ENCODE measurements at regions not wholly inside any gene's neighbourhood (a gene's known extent, or its start where the extent isn't known, plus 50 kb on each side); places are given as distances from the start of the nearest gene placed in this dataset.

DNA sequence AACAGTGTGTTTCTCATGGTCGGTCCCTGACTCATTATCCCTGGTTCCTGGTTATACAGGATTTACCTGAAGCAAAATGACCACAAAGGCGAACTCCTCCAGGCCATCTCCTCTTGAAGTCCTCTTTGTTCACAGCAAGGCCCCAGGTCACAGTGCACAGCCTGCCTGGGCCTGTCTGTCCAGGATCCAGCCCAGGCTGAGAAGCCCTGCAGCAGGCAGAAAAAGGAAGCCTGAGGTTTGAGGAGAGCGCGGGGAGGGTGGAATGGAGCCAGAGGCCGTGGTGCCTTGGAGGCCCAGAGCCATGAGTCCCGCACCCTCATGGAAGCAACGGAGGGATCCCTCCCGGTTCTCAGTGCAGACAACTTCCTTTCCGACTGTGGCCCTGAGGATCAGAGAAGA, 136.8 kb upstream of the IRF2BP2 start:
- no peak for DNase-seq

GRCh38 chr1:234745844-234746797, 136.1 kb upstream of the IRF2BP2 start:
- peak; percentile 87 for DNase-seq

GRCh38 chr1:234745276-234745675, 135.3 kb upstream of the IRF2BP2 start:
- DNase-seq, result peak; percentile 46

DNA sequence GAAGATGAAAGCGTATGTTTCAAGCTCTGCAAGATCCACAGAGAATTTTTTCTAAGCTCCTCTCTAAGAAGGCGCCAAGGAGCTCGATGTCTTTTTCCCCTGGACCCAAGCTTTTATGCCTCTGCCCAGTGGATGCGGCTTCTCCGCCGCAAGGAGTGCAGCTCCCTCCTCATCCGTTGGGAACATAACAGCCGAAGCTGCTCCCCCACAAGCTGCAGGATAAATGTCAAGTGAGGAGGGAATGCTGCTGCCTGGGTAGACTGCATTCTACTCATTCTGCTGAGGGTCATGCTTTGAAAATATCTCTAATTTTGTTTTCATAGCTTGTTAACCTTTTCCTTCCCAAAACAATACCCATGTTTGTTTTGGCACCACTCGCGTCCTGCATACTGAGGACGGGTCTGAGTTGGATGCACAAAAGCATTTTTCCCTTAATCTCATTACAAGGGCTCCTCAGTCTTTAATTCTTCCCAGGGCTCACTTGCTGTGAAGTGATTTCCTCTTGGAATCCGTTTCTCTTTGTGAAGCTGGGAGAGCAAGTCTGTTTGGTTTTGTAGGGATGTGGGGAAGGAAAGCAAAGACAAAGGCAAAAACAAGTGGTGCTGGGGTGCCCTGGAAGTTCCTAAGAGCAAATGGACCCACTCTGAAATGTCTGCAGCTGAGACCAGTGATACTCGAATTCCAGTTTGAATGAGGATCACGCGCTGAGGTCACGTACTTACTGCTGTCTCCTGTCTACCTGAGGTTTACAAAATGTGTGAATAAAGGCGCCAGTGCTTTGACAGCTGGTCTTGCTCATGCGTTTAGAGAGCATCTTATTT, 134.0 kb upstream of the IRF2BP2 start:
- DNase-seq, result peak; percentile 96

GRCh38 chr1:234742622-234743021, 132.6 kb upstream of the IRF2BP2 start:
- no peak for DNase-seq

- peak; percentile 96 for DNase-seq
Measured at GRCh38 chr1:234737967-234738314, 128.0 kb upstream of the IRF2BP2 start.

DNA sequence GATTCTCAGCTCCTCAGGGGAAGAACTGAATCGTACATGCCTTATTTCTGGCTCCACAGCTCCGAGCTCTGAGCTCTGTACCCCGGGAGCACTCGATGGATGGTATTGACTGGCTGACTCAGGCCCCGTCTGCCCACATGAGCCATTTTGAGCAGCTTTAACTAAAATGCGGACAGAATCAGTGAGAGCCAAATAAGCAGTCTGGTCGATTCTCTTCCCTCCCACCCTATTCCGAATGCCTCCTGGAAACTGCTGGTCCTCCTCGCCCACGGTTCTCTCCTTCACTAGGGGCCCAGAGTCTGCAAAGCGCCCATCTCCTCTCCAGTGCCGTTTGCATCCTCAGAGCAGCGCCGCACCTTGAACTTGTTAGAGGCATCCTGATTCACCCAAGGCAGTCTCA, 125.9 kb upstream of the IRF2BP2 start:
- DNase-seq, result no peak

- DNase-seq, result no peak
Measured at GRCh38 chr1:234735476-234735875, 125.5 kb upstream of the IRF2BP2 start.

DNA sequence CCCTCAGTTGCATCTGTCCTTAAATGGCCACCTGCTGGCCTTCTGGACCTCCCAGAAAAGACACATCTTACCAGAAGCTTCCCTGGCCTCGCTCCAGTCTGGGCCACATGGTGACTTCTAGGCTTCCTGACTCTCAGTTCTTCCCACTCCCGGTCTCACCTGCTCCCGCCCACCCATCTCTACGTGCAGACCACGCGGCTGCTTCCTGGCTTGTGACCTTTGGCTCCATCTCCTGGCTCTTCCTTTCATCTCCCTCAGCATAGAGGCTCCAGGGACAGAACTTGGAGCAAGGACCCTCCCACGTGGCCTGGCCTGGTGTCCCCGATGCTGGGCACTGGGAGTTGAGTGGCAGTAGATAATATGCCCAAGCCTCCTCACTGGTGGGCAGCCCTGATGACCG, 124.9 kb upstream of the IRF2BP2 start:
- no peak for DNase-seq

GRCh38 chr1:234734412-234734835, 124.4 kb upstream of the IRF2BP2 start:
- DNase-seq, result no peak

GRCh38 chr1:234733427-234733826, 123.4 kb upstream of the IRF2BP2 start:
- DNase-seq, result no peak

DNA sequence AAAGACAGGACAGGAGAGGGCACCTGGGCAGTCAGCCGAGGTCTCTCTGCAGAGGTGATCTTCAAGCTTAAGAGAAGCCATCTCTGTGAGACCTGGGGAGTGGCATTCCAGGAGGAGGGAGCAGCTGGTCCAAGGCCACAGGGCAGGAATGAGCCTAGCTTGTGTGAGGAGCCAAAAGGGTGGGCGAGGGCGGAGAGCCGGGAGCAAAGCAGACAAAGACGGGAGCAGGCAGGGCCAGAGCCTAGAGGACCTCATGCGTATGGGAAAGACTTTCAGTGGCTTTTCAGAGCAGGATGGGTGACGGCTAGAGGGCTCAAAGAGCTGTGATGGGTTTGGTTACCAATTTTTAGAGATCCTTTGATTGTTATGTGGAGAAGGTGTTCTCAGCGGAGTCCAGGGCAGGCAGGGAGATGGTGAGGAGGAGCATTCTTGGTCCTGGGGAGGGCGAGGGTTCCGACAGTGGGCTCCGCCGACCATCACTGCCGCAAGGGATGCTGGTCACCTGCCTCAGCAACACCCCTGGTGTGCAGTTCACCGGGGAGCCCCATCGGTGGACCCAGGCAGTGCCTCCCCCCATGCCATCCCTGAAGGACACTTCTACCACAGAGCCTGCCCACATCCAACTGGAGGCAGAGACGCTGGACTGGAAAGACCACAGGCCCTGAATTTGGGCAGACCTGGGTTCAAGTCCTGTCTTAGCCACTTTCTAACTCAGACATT, 122.9 kb upstream of the IRF2BP2 start:
- DNase-seq, result no peak

GRCh38 chr1:234732260-234732659, 122.3 kb upstream of the IRF2BP2 start:
- no peak for DNase-seq

- no peak for DNase-seq
Measured at GRCh38 chr1:234731569-234732085, 121.6 kb upstream of the IRF2BP2 start.

DNA sequence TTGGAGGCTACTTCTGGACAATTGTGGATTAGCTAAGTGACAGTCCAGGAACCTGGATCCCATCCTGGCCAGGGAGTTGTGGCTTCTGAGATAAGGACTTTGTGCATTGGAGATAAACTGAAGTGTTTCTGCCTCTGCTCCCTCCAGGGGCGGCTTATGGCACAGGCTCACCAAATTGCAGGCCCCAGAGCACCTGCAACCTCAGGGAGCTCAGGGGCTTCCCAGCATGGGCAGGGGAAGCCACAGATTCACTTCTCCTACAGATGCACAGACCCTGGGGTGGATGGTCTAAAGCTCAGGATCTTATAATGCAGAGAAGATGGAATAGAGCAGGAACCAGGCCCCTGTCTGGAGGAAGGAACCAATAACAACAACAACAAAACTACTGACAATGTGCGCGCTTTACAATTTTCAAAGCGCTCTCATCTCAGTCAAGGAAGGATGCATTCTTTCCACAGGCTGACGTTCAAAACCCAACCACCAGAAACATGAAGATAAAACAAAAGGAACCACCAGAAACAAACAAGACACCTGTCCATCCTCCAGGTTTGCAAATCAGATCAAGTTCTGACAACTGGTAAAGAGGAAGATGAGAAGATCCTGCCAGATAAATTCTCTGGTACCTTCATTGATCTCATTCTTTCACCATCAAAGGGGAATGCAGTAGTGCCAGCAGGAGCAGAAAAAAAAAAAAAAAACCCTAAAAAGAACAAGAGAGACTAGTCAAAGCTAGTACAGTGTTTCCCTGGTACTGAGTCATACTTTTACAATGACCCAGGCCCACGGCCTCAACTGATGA, 121.0 kb upstream of the IRF2BP2 start:
- no peak for DNase-seq

DNA sequence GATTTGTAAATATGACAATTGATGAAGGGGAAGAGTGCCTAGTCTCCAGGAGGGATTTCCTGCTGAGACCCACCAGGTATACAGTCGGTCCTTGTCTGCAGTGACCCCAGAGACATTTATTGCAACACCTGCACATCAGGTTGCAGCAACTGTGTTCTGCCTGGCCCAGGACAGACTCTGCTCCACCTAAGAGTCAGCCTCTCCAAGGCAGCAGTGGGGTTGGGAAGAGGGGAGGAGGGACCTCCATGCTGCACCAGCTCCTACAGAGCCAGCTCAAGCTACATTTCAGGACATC, 120.4 kb upstream of the IRF2BP2 start:
- no peak for DNase-seq

DNA sequence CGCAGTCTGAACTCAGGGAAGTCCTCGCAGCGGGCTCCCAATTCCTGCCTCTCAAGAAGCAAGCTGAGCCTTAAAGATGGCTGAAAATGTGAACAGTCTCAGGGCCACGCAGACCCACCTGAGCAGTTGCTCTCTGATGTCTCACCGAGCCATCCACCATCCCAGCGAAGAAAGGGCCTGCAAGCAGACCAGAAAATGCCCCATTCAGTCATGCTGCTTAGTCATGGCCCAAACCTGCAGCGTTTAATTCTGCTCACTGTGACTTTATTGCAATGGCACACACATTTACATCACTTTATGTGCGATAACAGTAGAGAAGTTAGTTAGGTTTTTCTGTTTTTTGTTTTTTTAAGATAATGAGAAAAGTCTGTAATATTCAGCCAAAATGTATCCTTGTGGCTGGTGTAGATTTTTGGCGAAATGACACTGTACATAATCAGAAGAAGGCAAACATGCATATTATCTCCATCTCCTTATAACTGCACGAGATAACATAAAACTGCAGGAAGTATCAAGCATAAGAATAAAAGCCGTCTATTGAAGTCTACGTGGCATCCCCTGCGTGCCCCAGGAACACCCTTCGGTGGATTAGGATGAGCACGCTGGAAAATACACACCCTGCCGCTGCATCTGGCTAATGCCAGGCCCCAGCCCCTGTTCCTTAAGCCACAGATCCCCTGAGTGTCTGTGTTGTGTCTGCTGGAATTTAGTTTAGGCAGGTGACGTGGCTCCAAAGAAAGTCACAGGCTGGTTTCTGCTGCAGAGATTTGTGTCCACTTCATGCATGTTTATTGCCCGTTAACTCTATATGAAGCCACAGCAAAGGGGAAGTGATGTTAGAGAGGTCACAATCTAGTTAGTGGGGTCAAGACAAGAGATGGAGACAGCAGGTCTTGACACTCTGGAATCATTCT, 119.8 kb upstream of the IRF2BP2 start:
- no peak for DNase-seq

DNA sequence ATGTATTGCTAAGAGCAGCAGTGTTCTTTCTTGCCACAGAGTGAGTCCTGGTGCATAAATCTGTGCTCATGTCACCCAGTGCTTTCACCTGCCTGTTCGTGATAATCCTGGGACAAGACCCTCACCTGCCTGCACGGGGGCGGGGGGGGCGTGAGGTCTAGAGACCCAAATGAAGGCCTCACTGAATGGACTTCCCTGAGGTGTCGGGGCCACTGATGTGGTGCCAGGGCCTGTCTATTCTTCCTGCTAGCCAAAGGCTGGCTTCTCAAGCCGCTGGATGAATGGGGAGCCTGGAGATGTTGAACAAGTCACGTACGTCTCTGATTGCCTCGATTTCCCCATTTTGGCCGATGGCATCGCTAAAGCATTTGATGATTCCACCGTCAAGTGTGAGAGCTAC, 118.8 kb upstream of the IRF2BP2 start:
- no peak for DNase-seq

DNA sequence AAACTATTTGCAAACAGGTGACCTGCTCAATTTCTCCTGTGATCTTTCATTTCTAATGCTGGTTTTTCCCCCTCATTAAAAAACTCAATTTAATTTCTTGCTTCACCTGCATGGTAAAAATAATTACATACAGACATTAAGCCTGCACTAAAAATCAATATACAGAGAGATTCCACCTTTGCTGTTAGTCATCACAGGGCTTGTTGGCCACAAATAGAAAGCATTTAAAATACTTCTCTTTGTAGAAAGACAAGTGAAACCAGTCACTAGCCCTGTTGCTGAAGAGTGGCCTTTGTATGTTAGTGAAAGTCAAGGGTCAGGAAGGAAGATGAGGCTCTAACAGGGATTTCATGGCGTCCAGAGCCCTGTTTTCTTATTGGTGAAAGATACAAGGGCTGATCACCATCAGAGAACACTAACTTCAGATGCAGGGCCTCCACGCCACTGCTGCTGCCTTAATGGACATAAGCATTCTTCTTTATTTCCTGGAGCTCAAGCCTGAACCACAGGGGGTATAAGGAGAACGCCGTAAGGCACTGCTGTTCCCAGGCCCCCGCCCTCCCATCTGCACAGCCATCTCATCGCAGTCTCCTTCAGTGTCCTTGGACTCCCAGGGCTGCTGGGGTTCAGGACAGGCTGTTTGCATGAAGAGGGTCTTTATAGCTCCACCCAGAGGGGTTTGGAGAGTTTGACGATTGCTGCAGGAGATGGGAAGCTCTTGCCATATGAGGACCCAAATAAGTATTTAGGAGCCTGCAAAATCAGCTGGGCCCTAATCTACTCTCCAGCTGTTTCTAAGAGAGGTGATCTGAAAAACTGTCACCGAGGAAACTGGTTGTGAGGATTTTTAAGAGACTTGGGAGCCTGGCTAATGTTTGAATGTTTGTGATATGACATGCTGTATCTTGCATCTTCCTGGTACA, 117.3 kb upstream of the IRF2BP2 start:
- peak; percentile 94 for DNase-seq

GRCh38 chr1:234726359-234726943, 116.5 kb upstream of the IRF2BP2 start:
- DNase-seq, result peak; percentile 71

Measured in NCI-H69 (cell line).